ENCODE measurements at regions not wholly inside any gene's neighbourhood (a gene's known extent, or its start where the extent isn't known, plus 50 kb on each side); places are given as distances from the start of the nearest gene placed in this dataset.

- no peak overlapping the region for H3K27ac ChIP-seq
- H3K27me3 ChIP-seq = peaks cover 0 to 4% of the 10 kb centered on the region in 2 donors
- H3K4me3 ChIP-seq = no peak overlapping the region
- no peaks in the 10 kb centered on the region for H3K36me3 ChIP-seq
- no peaks in the 10 kb centered on the region for H3K4me1 ChIP-seq
- DNase-seq = no peak
- TF ChIP-seq CTCF (IDR thresholded peaks at IDR 0.05) = no peak
- no peaks in the 10 kb centered on the region for H3K9me3 ChIP-seq
- intact Hi-C loops (cut with DNase I; ENCODE audit: low total_unique reads) = no loop called here
Observed at GRCh38 chr11:115929618-115930129, 425.5 kb upstream of the CADM1 start.

DNA sequence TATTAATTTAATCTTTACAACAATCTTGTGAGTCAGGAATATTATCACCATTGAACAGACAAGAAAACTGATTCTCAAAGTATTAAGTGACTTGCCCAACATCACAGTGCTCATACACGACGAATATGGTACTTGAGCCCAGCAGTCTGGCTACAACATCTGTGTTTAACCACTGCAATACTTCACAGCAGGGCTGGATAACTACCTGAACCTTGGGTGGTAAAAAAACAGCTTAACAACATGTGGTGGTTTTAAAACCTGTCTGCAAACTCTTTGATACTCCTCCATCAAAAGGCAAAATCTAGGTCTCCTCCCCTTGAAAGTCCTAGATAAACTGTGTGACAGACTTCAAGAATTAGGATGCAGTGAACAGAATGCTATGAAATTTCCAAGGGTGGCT lies 424.6 kb upstream of the CADM1 start:
- no peaks in the 10 kb centered on the region for H3K36me3 ChIP-seq
- H3K27me3 ChIP-seq = peaks cover 0 to 4% of the 10 kb centered on the region in 2 donors
- no peak for TF ChIP-seq CTCF (IDR thresholded peaks at IDR 0.05)
- no peak overlapping the region for H3K27ac ChIP-seq
- DNase-seq = no peak
- H3K9me3 ChIP-seq = no peaks in the 10 kb centered on the region
- intact Hi-C loops (cut with DNase I; ENCODE audit: low total_unique reads) = no loop called here
- H3K4me1 ChIP-seq = no peaks in the 10 kb centered on the region
- H3K4me3 ChIP-seq = no peak overlapping the region

DNA sequence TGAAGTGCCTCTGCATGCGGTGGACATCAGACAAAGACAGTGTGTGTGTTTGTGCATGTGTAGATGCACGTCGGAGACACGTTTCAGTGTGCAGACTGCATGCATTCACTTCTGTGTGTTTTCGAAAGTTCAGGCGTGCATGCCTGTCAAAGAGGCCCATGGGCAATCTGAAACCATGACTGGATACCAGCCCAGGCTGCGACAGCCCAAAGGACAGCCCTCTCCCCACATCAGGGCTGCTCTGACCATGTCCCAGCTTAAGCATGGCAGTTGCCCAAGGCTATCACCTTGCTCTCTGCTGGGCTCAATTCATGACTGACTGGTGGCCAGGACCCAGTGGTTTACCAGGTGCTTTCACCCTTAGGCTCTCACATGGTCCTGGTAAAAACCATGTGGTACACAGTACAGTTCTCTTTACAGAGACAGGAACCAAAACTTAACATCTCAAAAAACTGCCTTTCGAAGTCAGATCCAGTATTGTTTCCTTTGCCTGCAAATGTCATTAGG lies 423.7 kb upstream of the CADM1 start:
- no peaks in the 10 kb centered on the region for H3K9me3 ChIP-seq
- H3K27ac ChIP-seq = no peak overlapping the region
- DNase-seq = no peak
- H3K4me3 ChIP-seq = no peak overlapping the region
- no peak for TF ChIP-seq CTCF (IDR thresholded peaks at IDR 0.05)
- intact Hi-C loops (cut with DNase I; ENCODE audit: low total_unique reads) = no loop called here
- no peaks in the 10 kb centered on the region for H3K36me3 ChIP-seq
- H3K27me3 ChIP-seq = peaks cover 0 to 4% of the 10 kb centered on the region in 2 donors
- no peaks in the 10 kb centered on the region for H3K4me1 ChIP-seq

GRCh38 chr11:115926601-115927000 lies 422.4 kb upstream of the CADM1 start:
- intact Hi-C loops (cut with DNase I; ENCODE audit: low total_unique reads) = no loop called here
- no peak for TF ChIP-seq CTCF (IDR thresholded peaks at IDR 0.05)
- no peak for DNase-seq

GRCh38 chr11:115926138-115926537 lies 421.9 kb upstream of the CADM1 start:
- TF ChIP-seq CTCF (IDR thresholded peaks at IDR 0.05) = no peak
- no peak overlapping the region for H3K27ac ChIP-seq
- H3K27me3 ChIP-seq = peaks cover 0 to 4% of the 10 kb centered on the region in 2 donors
- no peak for DNase-seq
- no peaks in the 10 kb centered on the region for H3K9me3 ChIP-seq
- no peaks in the 10 kb centered on the region for H3K4me1 ChIP-seq
- intact Hi-C loops (cut with DNase I; ENCODE audit: low total_unique reads) = no loop called here
- H3K36me3 ChIP-seq = no peaks in the 10 kb centered on the region
- no peak overlapping the region for H3K4me3 ChIP-seq

More at GRCh38 chr11:115926601-115927000, 422.4 kb upstream of the CADM1 start:
- Histone ChIP-seq H3K9me3 (no peaks in the 10 kb centered on the region), H3K4me1 (no peaks in the 10 kb centered on the region), H3K4me3 (no peak overlapping the region), H3K27me3 (peaks cover 0 to 4% of the 10 kb centered on the region in 2 donors), H3K27ac (no peak overlapping the region), H3K36me3 (no peaks in the 10 kb centered on the region)
